Stimulated activated CD8-positive, alpha-beta memory T cell treated with anti-CD3 and anti-CD28 coated beads, Interleukin-2, amount 100 ng/mL, for 48 hours (primary cell): ENCODE measurements at regions not wholly inside any gene's neighbourhood (a gene's known extent, or its start where the extent isn't known, plus 50 kb on each side); places are given as distances from the start of the nearest gene placed in this dataset.

ENCODE experiments used
- DNase-seq, 2 donors: peaks; one replicate each; pipeline ENCODE4 v3.0.0-alpha.2; 2020; ENCODE audit warnings: low read depth in 2 of 2

DNA sequence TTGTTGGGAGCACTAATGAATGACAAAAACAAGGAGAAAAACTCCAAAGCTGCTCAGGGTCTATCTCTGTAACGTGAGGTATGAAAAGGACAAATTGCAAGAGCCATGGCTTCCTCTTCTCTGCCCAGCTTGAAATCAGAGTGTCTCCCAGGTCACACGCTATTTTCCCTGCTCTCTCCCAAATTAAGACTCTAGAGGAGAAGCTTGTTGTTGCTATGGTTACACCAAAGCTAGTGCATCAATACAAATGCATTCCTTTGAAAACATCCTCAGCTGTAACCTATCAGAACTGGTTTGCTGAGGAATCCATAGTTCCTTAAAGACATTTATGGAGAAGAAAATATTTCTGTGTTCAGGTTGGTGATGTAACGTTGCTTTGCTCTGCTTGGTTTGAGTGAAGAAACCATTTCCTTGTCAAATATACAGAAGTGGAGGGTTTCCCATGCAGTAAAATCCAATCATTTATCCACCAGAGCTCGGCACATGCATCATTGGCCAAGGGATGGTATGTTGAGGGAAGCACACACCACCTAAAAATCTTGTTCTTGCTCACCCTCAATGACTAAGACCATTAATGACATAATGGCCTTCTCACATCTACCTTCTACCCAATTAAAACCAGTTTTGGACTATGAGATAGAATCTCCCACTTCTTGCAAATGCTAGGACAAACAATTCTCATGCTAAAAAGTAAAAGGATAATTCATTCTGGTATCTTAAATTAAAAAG, 2135.6 kb upstream of the CELF4 start:
- DNase-seq, result no peak

DNA sequence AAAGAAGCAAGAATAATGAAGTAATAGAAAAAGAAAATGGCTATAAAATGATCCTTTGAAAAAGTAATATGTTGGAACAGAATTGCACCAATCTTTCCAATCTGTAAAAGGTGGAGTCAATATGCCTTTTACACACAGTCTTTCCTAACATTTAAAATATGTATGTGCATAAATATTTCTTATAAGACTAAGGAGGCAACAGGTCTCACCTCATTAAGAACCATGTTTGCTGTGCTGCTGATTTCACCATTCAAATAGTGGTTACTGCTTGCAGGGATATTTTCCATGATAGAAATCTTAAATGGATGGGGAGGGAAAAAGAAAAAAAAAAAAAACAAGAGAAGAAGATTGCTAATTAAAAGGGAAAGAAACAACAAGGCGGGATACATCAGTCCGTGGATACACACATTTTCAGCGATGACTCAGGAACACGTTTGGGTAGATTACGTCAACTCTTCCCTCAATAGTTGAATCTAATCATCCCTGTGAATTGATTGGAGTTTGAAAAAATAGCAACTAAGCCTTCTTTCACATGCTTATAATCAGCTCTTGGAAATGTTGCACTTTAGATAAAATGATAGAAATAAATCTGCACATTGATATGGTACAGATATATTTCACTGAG, 2133.9 kb upstream of the CELF4 start:
- DNase-seq, result no peak

DNA sequence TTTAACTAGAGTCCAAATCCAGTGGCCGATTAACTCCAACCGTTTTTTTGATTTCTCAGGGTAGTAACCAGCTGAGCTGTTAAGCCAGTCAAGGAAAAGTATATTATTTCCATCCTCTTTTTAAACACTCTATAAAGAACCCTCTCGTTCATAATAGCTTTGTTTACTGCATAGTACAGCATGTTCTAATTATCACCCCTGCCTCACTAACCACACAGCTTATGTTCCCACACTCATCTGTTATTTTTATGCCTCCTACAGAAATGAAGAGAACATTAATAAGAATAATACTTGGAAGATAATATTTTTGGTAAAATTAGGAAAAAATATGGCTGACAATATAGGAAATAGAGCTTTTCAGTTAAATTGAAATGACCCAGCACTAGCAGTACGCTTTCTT, 2132.8 kb upstream of the CELF4 start:
- DNase-seq, result no peak

DNA sequence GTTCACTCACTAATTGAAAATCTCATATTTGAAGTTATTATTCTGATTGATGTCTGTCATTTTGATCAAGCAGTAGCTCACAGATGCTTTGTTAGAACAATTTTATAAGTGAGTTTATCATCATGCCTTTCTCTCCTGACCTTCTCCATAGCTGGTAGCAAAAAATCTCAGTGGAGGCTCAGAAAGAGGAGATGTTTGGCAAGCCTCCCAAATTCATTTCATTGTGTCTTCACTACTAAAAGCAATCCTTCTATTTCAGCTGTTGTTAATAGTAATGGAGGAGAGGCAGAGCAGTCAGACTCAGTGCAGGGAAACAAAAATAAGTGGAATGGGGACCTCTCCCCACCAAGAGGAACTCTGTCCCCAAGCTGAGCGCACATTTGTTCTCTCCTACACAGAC, 2127.8 kb upstream of the CELF4 start:
- no peak for DNase-seq

DNA sequence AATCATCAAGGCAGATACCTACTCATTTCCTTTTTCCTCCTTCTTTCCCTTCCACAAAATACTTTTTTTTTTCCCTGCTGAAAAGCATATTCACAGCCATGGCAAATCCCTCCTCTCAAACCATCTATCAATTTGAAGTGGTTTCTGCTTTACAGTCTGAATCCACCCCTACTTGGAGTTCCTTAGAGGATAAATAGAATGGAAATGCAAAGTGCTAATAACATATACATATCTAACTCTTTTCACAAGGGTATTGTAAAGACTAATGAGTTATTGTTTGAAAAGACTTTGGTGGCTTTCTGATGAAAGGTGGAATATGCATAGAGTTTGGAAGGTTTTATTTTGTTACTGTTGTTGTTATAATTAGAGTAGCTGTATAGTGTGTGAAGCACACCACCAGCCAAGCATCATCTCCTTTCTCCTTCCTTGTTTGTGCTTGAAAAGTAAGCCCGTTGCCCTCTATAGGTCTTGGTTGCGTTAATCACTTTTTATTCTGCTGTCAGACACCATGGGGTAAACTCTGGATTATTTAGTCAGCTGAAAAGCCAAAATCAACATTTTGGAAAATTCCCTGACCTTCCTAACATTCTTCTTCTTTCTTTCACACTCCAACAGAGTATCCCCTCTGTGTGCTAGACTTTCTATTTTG, 2126.9 kb upstream of the CELF4 start:
- no peak for DNase-seq

DNA sequence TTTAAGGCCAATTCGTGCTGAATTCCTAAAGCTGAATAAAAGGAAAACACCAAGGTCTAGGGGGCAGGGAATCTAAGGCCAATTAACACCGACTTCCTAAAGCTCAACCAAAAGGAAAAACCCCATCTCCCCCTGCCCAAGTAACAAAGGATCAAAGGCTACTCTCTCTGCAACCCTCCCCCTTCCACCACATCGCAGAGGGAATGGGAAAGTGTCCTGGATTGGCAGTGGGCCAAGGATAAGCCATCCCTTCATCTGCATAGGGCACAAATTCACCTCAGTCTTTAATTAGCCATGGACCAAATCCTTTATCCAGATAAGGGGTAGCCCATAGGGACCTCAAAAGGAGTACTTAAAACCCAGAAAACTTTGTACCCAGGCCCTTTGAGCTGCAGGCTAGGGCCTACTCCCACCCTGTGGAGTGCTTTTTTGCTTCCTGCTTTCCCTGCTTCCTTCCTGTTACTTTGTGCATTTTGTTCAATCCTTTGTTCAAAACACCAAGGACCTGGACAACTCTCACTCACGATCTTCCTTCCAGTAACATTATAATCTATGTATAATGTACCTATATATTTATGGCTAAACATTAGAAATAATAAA, 2119.8 kb upstream of the CELF4 start:
- DNase-seq, result no peak

DNA sequence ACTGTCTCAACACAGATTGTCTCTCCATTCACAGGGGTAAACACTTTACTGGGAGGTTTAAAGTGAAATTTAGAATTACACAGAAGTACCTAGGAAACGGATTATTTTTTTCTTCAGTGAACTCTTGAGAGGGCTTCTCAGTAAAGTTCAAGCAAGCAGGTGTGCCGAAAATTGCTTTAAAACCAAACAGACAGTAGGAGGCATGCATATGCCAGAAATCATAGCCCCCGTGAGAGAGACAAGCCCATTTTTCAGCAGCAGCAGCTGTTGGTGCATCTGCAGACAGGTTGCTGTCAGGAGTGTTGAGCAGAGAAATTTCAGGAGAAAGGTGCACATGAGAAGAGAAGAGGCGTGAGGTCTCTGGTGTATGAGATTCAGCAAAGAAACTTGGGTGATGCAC, 2115.5 kb upstream of the CELF4 start:
- DNase-seq, result no peak

DNA sequence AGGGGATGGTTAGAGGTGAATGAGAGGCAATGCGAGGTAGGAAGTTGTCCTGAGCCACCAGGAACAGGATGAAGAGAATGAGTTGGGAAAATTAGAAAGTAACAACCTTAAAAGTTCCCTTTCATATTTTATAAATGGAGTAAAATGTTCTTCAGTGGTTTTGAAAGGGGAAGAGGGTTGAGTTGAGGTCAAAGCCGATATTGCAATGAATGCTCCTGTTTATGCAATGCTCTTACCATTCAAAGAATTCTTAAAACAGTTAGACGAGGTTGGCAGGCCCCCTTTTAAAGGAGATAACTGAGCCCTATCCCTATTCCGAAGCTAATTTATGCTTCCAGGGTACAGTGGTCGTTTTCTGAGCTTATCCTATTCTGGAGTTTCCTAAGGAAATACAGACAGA, 2110.3 kb upstream of the CELF4 start:
- DNase-seq, result no peak

DNA sequence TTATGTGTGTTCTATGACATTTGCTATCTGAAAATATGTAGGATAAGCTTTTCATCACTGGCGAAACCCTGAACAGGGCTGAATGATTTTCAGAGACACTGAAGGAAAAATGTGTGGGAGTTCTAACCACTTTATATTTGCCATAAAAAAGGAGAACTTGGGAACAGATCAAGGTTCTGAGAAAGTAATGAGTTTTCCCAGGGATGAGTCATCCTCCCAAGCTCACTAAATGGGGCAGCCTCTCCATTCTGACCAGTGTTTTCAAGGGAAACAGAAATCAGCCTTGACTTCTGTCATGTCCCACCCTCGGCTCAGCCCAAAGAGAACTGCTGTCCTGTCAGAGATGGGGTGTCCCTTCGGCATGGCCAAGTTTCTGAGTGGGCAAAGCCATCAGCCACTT, 2109.8 kb upstream of the CELF4 start:
- no peak for DNase-seq

DNA sequence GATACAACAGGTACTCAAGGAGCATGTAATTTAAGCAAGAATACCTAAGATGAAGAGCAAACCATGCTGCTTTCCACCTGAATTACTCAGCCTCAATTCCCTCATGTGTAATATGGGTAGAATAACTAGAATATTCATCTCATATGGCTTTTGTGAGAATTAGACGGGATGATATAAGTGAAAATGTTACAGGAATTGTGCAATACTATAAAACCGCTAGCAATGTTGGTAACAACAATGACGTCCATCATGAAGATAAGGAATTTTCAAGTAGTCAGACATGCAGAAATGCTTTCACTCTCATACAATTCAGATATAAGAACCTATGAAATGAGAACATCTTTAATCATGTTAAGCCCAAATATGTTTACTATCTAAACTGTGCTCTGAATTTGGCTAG, 2106.6 kb upstream of the CELF4 start:
- DNase-seq, result no peak

DNA sequence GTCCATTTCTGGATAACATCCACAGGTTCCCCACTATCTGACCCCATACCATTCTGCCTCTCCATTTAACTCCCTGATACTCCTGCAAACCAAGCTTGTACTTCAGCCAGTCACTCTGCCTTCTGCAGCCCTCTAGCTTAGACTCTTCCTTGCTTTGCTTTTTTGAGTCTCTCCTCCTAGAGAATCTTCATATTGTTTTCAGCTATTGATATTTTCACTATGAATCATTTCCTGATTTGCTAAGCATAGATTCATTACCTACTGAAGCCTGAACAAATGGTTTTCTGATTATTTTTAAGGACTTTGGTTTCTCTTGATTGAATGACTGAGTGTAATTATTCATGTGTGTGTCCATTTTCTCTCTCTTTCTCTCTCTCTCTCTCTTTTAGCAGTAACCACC, 2102.3 kb upstream of the CELF4 start:
- no peak for DNase-seq

DNA sequence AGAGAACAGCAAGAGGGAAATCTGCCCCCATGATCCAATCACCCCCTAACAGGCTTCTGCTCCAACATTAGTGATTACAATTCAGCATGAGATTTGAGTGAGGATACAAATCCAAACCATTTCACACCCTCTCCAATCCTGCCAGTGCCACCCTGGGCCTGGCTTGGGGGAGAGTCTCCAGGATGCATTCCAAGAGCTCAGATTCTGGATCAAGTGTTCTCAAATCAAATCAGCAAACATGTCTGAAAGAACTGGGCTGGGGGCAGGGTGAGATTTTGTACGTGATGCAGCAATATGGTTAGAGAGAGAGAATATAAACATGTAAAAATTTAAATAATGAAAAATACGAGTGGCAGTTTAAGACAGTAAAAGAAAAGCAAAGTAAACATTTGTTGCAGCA, 2100.9 kb upstream of the CELF4 start:
- no peak for DNase-seq

DNA sequence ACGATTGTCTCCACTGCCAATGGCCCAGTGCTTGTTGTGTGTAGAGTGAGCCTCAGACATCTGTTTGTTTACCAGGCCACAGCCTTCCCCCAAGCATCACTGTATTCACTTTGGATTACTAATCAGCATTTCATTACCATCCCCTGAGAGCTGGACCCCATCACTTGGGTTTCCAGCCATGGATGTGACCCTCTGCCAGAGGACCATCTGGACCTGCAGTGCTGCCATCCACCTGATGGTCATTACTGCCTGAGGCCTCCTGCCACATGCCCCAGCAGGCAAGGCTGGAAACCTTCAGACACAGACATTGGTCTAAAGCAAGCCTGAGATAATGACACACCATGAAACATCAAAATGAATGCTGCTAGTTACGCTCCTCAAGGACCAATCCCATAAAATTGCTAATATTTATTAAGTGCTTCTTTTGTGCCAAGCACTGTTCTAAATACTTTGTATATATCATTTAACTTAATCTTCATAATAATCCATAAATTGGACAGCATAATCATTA, 2096.3 kb upstream of the CELF4 start:
- DNase-seq, result no peak

DNA sequence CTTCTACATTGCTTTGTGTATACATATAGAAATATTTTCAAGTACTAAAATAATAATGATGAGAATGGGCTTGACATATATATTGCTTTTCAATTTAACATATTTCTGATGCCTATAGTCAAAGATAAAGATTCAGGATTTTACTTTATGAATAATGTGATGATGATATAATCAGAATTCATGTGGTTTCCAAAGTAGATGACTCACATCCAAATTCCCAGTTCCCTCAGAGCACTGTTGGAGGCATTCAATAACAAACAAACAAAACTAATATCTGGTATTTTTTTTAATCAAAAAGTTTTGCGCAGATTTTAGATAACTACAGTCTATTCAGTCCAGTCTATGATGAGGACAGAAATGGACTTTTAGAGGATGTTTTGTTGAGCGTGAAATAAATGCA, 2094.5 kb upstream of the CELF4 start:
- DNase-seq, result no peak

DNA sequence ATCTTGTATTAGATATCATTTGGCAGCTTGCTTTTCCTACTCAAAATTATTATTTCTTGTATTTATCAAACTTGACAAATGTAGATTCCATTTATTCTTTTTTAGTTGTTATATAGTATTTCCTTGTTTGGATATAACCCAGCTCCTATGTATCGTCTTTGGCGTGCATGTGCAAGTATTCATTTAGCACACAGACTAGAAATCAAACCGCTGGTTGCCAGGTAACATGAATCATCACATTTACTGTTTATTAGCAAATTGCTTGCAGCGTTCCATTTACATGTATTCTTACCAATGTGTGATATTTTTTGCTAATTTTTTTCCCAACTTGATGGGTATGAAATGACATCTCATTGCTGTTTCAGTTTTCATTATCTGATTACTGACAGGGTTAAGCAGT, 2089.7 kb upstream of the CELF4 start:
- DNase-seq, result no peak

DNA sequence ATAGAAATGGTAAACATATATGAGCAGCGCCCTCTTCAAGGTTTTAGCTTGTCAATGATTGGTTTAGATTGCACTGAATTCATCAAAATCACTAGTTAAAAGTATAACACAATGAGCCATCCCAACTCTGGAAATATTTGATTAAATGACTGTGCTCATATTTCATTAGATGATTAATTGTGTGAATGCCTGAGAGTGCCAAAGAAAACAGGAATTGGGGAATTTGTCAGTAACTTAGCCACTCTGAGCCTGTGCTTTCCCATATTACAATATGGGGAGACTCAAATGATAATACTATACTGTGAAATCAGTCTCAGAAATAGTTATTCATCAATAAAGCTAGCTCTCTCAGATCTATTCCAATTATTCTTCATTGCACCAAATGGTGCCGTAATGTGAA, 2087.6 kb upstream of the CELF4 start:
- DNase-seq, result no peak

DNA sequence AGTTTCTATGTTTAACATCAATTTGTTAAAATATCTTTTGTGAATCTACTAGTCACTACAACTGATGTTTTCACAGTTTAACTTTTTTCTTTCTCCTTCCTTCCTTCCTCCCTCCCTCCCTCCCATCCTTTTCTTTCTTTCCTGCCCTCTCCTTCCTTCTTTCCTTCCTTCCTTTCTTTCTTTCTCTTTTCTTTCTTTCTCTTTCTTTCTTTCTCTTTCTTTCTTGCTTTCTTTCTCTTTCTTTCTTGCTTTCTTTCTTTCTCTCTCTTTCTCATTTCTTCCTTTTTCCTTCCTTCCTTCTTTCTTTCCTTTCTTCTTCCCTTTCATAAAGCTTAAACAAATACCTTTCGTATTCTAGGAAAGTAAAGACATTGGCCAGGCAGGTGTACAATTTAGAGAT, 2083.0 kb upstream of the CELF4 start:
- no peak for DNase-seq

DNA sequence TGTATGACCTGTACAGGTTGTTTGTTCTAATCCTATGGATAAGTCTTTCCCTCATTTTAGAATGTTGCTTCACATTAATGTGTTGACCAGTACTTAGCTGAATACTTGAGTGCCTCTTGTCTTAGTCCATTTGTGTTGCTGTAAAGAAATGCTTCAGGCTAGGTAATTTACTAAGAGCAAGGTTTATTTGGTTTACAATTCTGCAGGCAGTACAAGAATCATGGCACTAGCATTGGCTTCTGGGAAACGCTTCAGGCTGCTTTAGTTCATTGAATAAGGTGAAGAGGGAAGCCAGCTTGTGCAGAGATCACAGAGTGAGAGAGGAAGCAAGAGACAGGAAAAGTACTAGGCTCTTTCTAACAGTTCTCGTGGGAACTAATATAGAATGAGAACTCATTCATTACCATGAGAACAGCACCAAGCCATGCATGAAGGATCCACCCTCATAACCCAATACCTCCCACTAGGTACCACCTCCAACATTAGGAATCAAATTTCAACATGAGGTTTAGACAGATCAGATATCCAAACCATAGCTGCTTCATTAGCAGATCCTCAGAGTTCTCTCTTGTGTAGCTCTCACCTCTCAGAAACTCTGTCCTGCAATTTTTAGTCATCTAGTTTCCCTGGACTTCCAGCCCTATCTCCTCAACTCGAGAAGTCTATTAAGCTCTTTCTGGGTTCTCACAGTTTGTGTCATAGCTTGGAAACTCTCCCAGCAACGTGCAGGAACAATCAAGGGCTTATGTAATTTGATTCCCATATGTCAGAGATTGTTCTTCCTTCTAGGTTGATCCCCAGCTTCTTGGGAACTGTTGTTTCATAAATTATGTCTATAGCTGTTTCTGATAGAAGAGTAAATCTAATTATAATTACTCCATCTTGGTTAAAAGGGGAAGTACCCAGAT, 2082.3 kb upstream of the CELF4 start:
- no peak for DNase-seq

DNA sequence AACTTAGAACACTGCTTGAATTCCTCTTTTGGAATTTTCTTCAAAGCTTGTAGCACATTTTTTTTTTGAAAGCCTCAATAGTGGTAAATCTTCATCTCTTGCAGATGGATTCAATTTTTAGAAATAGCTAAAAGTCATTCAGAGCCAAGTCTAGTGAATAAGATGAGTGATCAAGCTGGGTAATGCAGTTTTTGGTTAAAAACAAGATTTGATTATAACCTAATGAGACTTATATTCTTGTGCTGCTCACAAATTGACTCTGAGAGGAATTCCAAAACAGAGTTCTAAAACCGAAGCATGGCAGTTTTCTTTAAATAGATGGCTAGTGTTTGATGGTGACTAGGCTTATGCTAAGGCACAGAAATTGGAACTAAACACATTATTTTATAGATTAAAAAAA, 2072.6 kb upstream of the CELF4 start:
- no peak for DNase-seq

DNA sequence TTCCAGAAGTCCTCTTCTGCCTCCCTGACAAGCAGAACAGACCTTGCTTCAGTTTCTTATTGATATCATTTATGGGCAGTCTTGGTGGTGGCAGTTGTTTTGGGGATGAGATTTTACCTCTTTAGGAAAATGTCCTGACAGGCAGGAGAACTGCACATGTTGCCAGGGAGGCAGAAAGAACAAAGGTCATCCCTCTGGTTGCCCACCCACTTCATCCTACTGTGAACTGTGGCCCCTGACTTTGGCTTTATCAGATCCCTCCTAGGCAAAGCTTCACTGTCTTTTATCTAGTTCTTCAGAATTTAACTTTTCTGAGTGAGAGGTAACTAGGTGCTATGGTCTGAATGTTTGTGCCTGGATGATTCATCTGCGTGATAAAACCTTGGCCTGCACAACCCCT, 2071.3 kb upstream of the CELF4 start:
- no peak for DNase-seq

DNA sequence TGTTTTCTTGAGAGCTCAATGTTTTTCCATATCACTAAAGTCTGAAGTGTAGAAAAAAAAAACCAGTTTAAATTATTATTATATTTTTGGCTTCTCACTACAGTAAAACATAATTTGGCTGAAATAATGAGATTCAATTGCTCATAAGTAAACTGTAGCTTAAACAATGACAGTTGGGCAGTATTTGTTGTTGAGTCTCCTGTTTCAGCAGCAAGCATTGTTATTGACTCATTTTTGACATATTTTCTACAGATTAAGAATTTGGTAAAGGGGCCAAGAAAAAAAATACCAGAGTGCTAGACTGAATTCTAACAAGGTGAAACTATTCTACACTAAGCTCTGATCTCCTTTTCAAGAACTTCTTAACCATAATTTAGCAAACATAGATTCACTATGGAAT, 2070.4 kb upstream of the CELF4 start:
- DNase-seq, result no peak

DNA sequence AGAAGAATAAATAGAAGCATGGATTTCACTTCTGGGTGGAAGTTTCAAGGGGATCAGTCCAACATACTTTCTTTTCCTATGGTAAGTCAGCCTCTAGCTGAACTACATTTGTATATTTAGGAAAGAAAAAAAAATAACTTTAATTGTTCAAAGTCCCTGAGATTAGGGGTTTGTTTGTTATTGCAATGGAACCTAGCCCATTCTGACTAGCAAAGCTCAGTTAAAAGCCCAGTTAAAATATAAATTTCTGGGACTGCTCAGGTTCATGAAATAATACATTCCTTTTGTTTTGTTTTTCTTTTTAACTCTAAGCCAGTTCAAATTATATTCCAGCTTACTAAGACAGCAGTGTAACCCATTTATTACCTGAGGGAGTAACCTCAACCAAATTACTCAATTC, 2069.6 kb upstream of the CELF4 start:
- no peak for DNase-seq
